HUDEP-2 (cell line): ENCODE measurements at regions not wholly inside any gene's neighbourhood (a gene's known extent, or its start where the extent isn't known, plus 50 kb on each side); places are given as distances from the start of the nearest gene placed in this dataset.

ENCODE experiments used
- DNase-seq, 76 experiments: peaks; one replicate each; lab custom pipeline; 2025; ENCODE audit not compliant: unreplicated experiment in 76 of 76; lab: John Stamatoyannopoulos, UW

- no peak for DNase-seq
Observed at GRCh38 chr11:81000334-81000733, 1559.5 kb upstream of the TENM4 start.

- DNase-seq, result no peak
Observed at GRCh38 chr11:80995523-80995922, 1554.7 kb upstream of the TENM4 start.

GRCh38 chr11:80993536-80993935, 1552.7 kb upstream of the TENM4 start:
- DNase-seq, result no peak

GRCh38 chr11:80990885-80991284, 1550.1 kb upstream of the TENM4 start:
- no peak for DNase-seq

- DNase-seq, result no peak
Observed at GRCh38 chr11:80987171-80987570, 1546.3 kb upstream of the TENM4 start.

- DNase-seq, result no peak
Observed at GRCh38 chr11:80986421-80987074, 1545.7 kb upstream of the TENM4 start.

GRCh38 chr11:80980227-80980626, 1539.4 kb upstream of the TENM4 start:
- no peak for DNase-seq

- DNase-seq, result no peak
Observed at GRCh38 chr11:80973786-80974185, 1533.0 kb upstream of the TENM4 start.

- DNase-seq, result no peak
Observed at GRCh38 chr11:80970037-80970436, 1529.2 kb upstream of the TENM4 start.

GRCh38 chr11:80967649-80968048, 1526.8 kb upstream of the TENM4 start:
- no peak for DNase-seq

GRCh38 chr11:80960381-80961029, 1519.7 kb upstream of the TENM4 start:
- no peak for DNase-seq

GRCh38 chr11:80959751-80960150, 1518.9 kb upstream of the TENM4 start:
- DNase-seq, result no peak

- DNase-seq, result no peak
Observed at GRCh38 chr11:80958987-80959386, 1518.2 kb upstream of the TENM4 start.

- no peak for DNase-seq
Observed at GRCh38 chr11:80958361-80958760, 1517.5 kb upstream of the TENM4 start.

- DNase-seq, result no peak
Observed at GRCh38 chr11:80955588-80955987, 1514.8 kb upstream of the TENM4 start.

GRCh38 chr11:80948781-80949180, 1508.0 kb upstream of the TENM4 start:
- DNase-seq, result no peak

- no peak for DNase-seq
Observed at GRCh38 chr11:80944758-80945157, 1503.9 kb upstream of the TENM4 start.

- no peak for DNase-seq
Observed at GRCh38 chr11:80943226-80943625, 1502.4 kb upstream of the TENM4 start.

- DNase-seq, result no peak
Observed at GRCh38 chr11:80937842-80938241, 1497.0 kb upstream of the TENM4 start.

GRCh38 chr11:80930038-80930437, 1489.2 kb upstream of the TENM4 start:
- DNase-seq, result no peak

- DNase-seq, result no peak
Observed at GRCh38 chr11:80929031-80929805, 1488.4 kb upstream of the TENM4 start.

- no peak for DNase-seq
Observed at GRCh38 chr11:80925321-80925720, 1484.5 kb upstream of the TENM4 start.
